ENCODE measurements at regions not wholly inside any gene's neighbourhood (a gene's known extent, or its start where the extent isn't known, plus 50 kb on each side); places are given as distances from the start of the nearest gene placed in this dataset.
"Not testable (repeated sequence)": the region's sequence is repeated elsewhere in the genome, so short reads cannot be mapped to it uniquely, and the experiment has no call there.

- Histone ChIP-seq H3K36me3 (ENCODE audit: control insufficient read depth in 1 of 2, insufficient read depth in 2 of 2, low read length in 2 of 2) (no peaks in the 10 kb centered on the region), H3K4me1 (ENCODE audit: control insufficient read depth in 1 of 2, insufficient read depth in 2 of 2, low read length in 2 of 2) (no peaks in the 10 kb centered on the region), H3K27ac (ENCODE audit: low read length) (no peak overlapping the region), H3K9me3 (ENCODE audit: control insufficient read depth in 1 of 2, low read length in 2 of 2) (peaks cover 0 to 4% of the 10 kb centered on the region in 2 donors), H3K27me3 (ENCODE audit: low read depth, low read length) (no peaks in the 10 kb centered on the region), H3K4me3 (ENCODE audit: low read depth in 1 of 2, low read length in 2 of 2) (no peak overlapping the region)
Observed at GRCh38 chr18:11454040-11454439, 155.4 kb upstream of the SLC35G4 start.

GRCh38 chr18:11444169-11444568 is 165.2 kb upstream of the SLC35G4 start:
- not testable (repeated sequence) for H3K27ac ChIP-seq (ENCODE audit: low read length); H3K36me3 ChIP-seq (ENCODE audit: control insufficient read depth in 1 of 2, insufficient read depth in 2 of 2, low read length in 2 of 2); H3K4me1 ChIP-seq (ENCODE audit: control insufficient read depth in 1 of 2, insufficient read depth in 2 of 2, low read length in 2 of 2); H3K9me3 ChIP-seq (ENCODE audit: control insufficient read depth in 1 of 2, low read length in 2 of 2); H3K27me3 ChIP-seq (ENCODE audit: low read depth, low read length); H3K4me3 ChIP-seq (ENCODE audit: low read depth in 1 of 2, low read length in 2 of 2)

GRCh38 chr18:11437046-11437445 is 172.3 kb upstream of the SLC35G4 start:
- Histone ChIP-seq H3K27me3 (ENCODE audit: low read depth, low read length) (no peaks in the 10 kb centered on the region), H3K36me3 (ENCODE audit: control insufficient read depth in 1 of 2, insufficient read depth in 2 of 2, low read length in 2 of 2) (no peaks in the 10 kb centered on the region), H3K4me1 (ENCODE audit: control insufficient read depth in 1 of 2, insufficient read depth in 2 of 2, low read length in 2 of 2) (no peaks in the 10 kb centered on the region), H3K4me3 (ENCODE audit: low read depth in 1 of 2, low read length in 2 of 2) (no peak overlapping the region), H3K27ac (ENCODE audit: low read length) (no peak overlapping the region), H3K9me3 (ENCODE audit: control insufficient read depth in 1 of 2, low read length in 2 of 2) (no peaks in the 10 kb centered on the region)

- no peaks in the 10 kb centered on the region for H3K4me1 ChIP-seq (ENCODE audit: control insufficient read depth in 1 of 2, insufficient read depth in 2 of 2, low read length in 2 of 2)
- no peak overlapping the region for H3K4me3 ChIP-seq (ENCODE audit: low read depth in 1 of 2, low read length in 2 of 2)
- H3K27ac ChIP-seq (ENCODE audit: low read length), result no peak overlapping the region
- no peaks in the 10 kb centered on the region for H3K9me3 ChIP-seq (ENCODE audit: control insufficient read depth in 1 of 2, low read length in 2 of 2)
- H3K36me3 ChIP-seq (ENCODE audit: control insufficient read depth in 1 of 2, insufficient read depth in 2 of 2, low read length in 2 of 2), result no peaks in the 10 kb centered on the region
- no peaks in the 10 kb centered on the region for H3K27me3 ChIP-seq (ENCODE audit: low read depth, low read length)
Observed at GRCh38 chr18:11432360-11432811, 177.0 kb upstream of the SLC35G4 start.

- Histone ChIP-seq H3K4me1 (ENCODE audit: control insufficient read depth in 1 of 2, insufficient read depth in 2 of 2, low read length in 2 of 2) (no peaks in the 10 kb centered on the region), H3K27me3 (ENCODE audit: low read depth, low read length) (no peaks in the 10 kb centered on the region), H3K4me3 (ENCODE audit: low read depth in 1 of 2, low read length in 2 of 2) (no peak overlapping the region), H3K27ac (ENCODE audit: low read length) (no peak overlapping the region), H3K36me3 (ENCODE audit: control insufficient read depth in 1 of 2, insufficient read depth in 2 of 2, low read length in 2 of 2) (no peaks in the 10 kb centered on the region), H3K9me3 (ENCODE audit: control insufficient read depth in 1 of 2, low read length in 2 of 2) (no peaks in the 10 kb centered on the region)
Observed at GRCh38 chr18:11429876-11430275, 179.5 kb upstream of the SLC35G4 start.

GRCh38 chr18:11425211-11425610 is 184.2 kb upstream of the SLC35G4 start:
- Histone ChIP-seq H3K9me3 (ENCODE audit: control insufficient read depth in 1 of 2, low read length in 2 of 2) (no peaks in the 10 kb centered on the region), H3K27ac (ENCODE audit: low read length) (no peak overlapping the region), H3K4me1 (ENCODE audit: control insufficient read depth in 1 of 2, insufficient read depth in 2 of 2, low read length in 2 of 2) (no peaks in the 10 kb centered on the region), H3K36me3 (ENCODE audit: control insufficient read depth in 1 of 2, insufficient read depth in 2 of 2, low read length in 2 of 2) (no peaks in the 10 kb centered on the region), H3K27me3 (ENCODE audit: low read depth, low read length) (no peaks in the 10 kb centered on the region), H3K4me3 (ENCODE audit: low read depth in 1 of 2, low read length in 2 of 2) (no peak overlapping the region)

- no peak overlapping the region for H3K27ac ChIP-seq (ENCODE audit: low read length)
- H3K27me3 ChIP-seq (ENCODE audit: low read depth, low read length), result no peaks in the 10 kb centered on the region
- H3K4me3 ChIP-seq (ENCODE audit: low read depth in 1 of 2, low read length in 2 of 2), result no peak overlapping the region
- H3K9me3 ChIP-seq (ENCODE audit: control insufficient read depth in 1 of 2, low read length in 2 of 2), result no peaks in the 10 kb centered on the region
- no peaks in the 10 kb centered on the region for H3K4me1 ChIP-seq (ENCODE audit: control insufficient read depth in 1 of 2, insufficient read depth in 2 of 2, low read length in 2 of 2)
- H3K36me3 ChIP-seq (ENCODE audit: control insufficient read depth in 1 of 2, insufficient read depth in 2 of 2, low read length in 2 of 2), result no peaks in the 10 kb centered on the region
Observed at GRCh38 chr18:11419338-11419737, 190.1 kb upstream of the SLC35G4 start.

GRCh38 chr18:11412811-11413210 is 196.6 kb upstream of the SLC35G4 start:
- Histone ChIP-seq H3K4me1 (ENCODE audit: control insufficient read depth in 1 of 2, insufficient read depth in 2 of 2, low read length in 2 of 2) (no peaks in the 10 kb centered on the region), H3K27ac (ENCODE audit: low read length) (no peak overlapping the region), H3K27me3 (ENCODE audit: low read depth, low read length) (no peaks in the 10 kb centered on the region), H3K36me3 (ENCODE audit: control insufficient read depth in 1 of 2, insufficient read depth in 2 of 2, low read length in 2 of 2) (no peaks in the 10 kb centered on the region), H3K9me3 (ENCODE audit: control insufficient read depth in 1 of 2, low read length in 2 of 2) (no peaks in the 10 kb centered on the region), H3K4me3 (ENCODE audit: low read depth in 1 of 2, low read length in 2 of 2) (no peak overlapping the region)

GRCh38 chr18:11411048-11411447 is 198.3 kb upstream of the SLC35G4 start:
- H3K27me3 ChIP-seq (ENCODE audit: low read depth, low read length), result no peaks in the 10 kb centered on the region
- no peak overlapping the region for H3K27ac ChIP-seq (ENCODE audit: low read length)
- H3K4me1 ChIP-seq (ENCODE audit: control insufficient read depth in 1 of 2, insufficient read depth in 2 of 2, low read length in 2 of 2), result no peaks in the 10 kb centered on the region
- H3K36me3 ChIP-seq (ENCODE audit: control insufficient read depth in 1 of 2, insufficient read depth in 2 of 2, low read length in 2 of 2), result no peaks in the 10 kb centered on the region
- H3K4me3 ChIP-seq (ENCODE audit: low read depth in 1 of 2, low read length in 2 of 2), result no peak overlapping the region
- no peaks in the 10 kb centered on the region for H3K9me3 ChIP-seq (ENCODE audit: control insufficient read depth in 1 of 2, low read length in 2 of 2)

GRCh38 chr18:11408555-11409065 is 200.8 kb upstream of the SLC35G4 start:
- H3K36me3 ChIP-seq (ENCODE audit: control insufficient read depth in 1 of 2, insufficient read depth in 2 of 2, low read length in 2 of 2), result no peaks in the 10 kb centered on the region
- no peaks in the 10 kb centered on the region for H3K27me3 ChIP-seq (ENCODE audit: low read depth, low read length)
- H3K9me3 ChIP-seq (ENCODE audit: control insufficient read depth in 1 of 2, low read length in 2 of 2), result no peaks in the 10 kb centered on the region
- no peaks in the 10 kb centered on the region for H3K4me1 ChIP-seq (ENCODE audit: control insufficient read depth in 1 of 2, insufficient read depth in 2 of 2, low read length in 2 of 2)
- no peak overlapping the region for H3K4me3 ChIP-seq (ENCODE audit: low read depth in 1 of 2, low read length in 2 of 2)
- no peak overlapping the region for H3K27ac ChIP-seq (ENCODE audit: low read length)

GRCh38 chr18:11407940-11408339 is 201.5 kb upstream of the SLC35G4 start:
- H3K4me3 ChIP-seq (ENCODE audit: low read depth in 1 of 2, low read length in 2 of 2), result no peak overlapping the region
- no peaks in the 10 kb centered on the region for H3K9me3 ChIP-seq (ENCODE audit: control insufficient read depth in 1 of 2, low read length in 2 of 2)
- no peaks in the 10 kb centered on the region for H3K27me3 ChIP-seq (ENCODE audit: low read depth, low read length)
- no peaks in the 10 kb centered on the region for H3K4me1 ChIP-seq (ENCODE audit: control insufficient read depth in 1 of 2, insufficient read depth in 2 of 2, low read length in 2 of 2)
- no peak overlapping the region for H3K27ac ChIP-seq (ENCODE audit: low read length)
- no peaks in the 10 kb centered on the region for H3K36me3 ChIP-seq (ENCODE audit: control insufficient read depth in 1 of 2, insufficient read depth in 2 of 2, low read length in 2 of 2)

GRCh38 chr18:11405804-11406203 is 203.6 kb upstream of the SLC35G4 start:
- Histone ChIP-seq H3K36me3 (ENCODE audit: control insufficient read depth in 1 of 2, insufficient read depth in 2 of 2, low read length in 2 of 2) (no peaks in the 10 kb centered on the region), H3K27me3 (ENCODE audit: low read depth, low read length) (no peaks in the 10 kb centered on the region), H3K4me1 (ENCODE audit: control insufficient read depth in 1 of 2, insufficient read depth in 2 of 2, low read length in 2 of 2) (no peaks in the 10 kb centered on the region), H3K9me3 (ENCODE audit: control insufficient read depth in 1 of 2, low read length in 2 of 2) (no peaks in the 10 kb centered on the region), H3K27ac (ENCODE audit: low read length) (no peak overlapping the region), H3K4me3 (ENCODE audit: low read depth in 1 of 2, low read length in 2 of 2) (no peak overlapping the region)

Data from muscle layer of duodenum (tissue), 2 donors.